Coronary artery (tissue), 2 donors: ENCODE measurements at regions not wholly inside any gene's neighbourhood (a gene's known extent, or its start where the extent isn't known, plus 50 kb on each side); places are given as distances from the start of the nearest gene placed in this dataset.

ENCODE experiments used
- DNase-seq: peaks from one replicate; pipeline ENCODE4 v3.0.0-alpha.2; 2017; ENCODE audit warnings: low spot score
- H3K27ac ChIP-seq, 2 donors: fragments of 200-600 bp; sonication (generic); one replicate each; pipeline ENCODE4 v1.5.1; 2016 to 2019
- H3K4me3 ChIP-seq: fragments of 200-600 bp; sonication (generic); 2 replicates; pipeline ENCODE4 v1.5.1; 2016; ENCODE audit warnings: mild to moderate bottlenecking, moderate library complexity
- CTCF ChIP-seq: fragments of 200-600 bp; sonication (generic); IDR thresholded peaks from one replicate; pipeline ENCODE4 v1.5.1; 2019; ENCODE audit warnings: antibody characterized with exemption

- Histone ChIP-seq H3K27ac (no peak overlapping the region), H3K4me3 (no peak overlapping the region)
- TF ChIP-seq CTCF, result no peak
- no peak for DNase-seq
These were observed 50.4 kb upstream of the ENPP7 start for GRCh38 chr17:79680318-79680695.

- Histone ChIP-seq H3K4me3 (no peak overlapping the region), H3K27ac (no peak overlapping the region)
- TF ChIP-seq CTCF, result no peak
- no peak for DNase-seq
These were observed 51.0 kb upstream of the ENPP7 start for GRCh38 chr17:79679631-79680317.

- no peak for TF ChIP-seq CTCF
- DNase-seq, result no peak
- Histone ChIP-seq H3K4me3 (no peak overlapping the region), H3K27ac (no peak overlapping the region)
These were observed 51.9 kb upstream of the ENPP7 start for GRCh38 chr17:79678736-79679255.

GRCh38 chr17:79678091-79678735 is 52.5 kb upstream of the ENPP7 start:
- no peak for TF ChIP-seq CTCF
- no peak overlapping the region for H3K27ac ChIP-seq
- no peak overlapping the region for H3K4me3 ChIP-seq
- no peak for DNase-seq

- Histone ChIP-seq H3K4me3 (no peak overlapping the region), H3K27ac (no peak overlapping the region)
- no peak for DNase-seq
- TF ChIP-seq CTCF, result no peak
These were observed 53.1 kb upstream of the ENPP7 start for GRCh38 chr17:79677646-79678045.

GRCh38 chr17:79676796-79677195 is 53.9 kb upstream of the ENPP7 start:
- no peak for DNase-seq
- TF ChIP-seq CTCF, result no peak
- Histone ChIP-seq H3K4me3 (no peak overlapping the region), H3K27ac (no peak overlapping the region)

GRCh38 chr17:79675413-79675725 is 55.4 kb upstream of the ENPP7 start:
- Histone ChIP-seq H3K27ac (no peak overlapping the region), H3K4me3 (no peak overlapping the region)
- DNase-seq, result no peak
- TF ChIP-seq CTCF, result no peak
